HEK293 (cell line): ENCODE measurements at regions not wholly inside any gene's neighbourhood (a gene's known extent, or its start where the extent isn't known, plus 50 kb on each side); places are given as distances from the start of the nearest gene placed in this dataset.

Experiments used
- ATF2 ChIP-seq: fragments of 450-650 bp; formaldehyde crosslinking; IDR thresholded peaks from 2 replicates; pipeline ENCODE4 v1.5.1; 2016; ENCODE audit warnings: missing biosample characterization, missing genetic modification characterization, low read depth
- CTCF ChIP-seq: fragments of 450-650 bp; formaldehyde crosslinking; IDR thresholded peaks from 2 replicates; pipeline ENCODE4 v1.5.1; 2016; ENCODE audit warnings: missing biosample characterization, missing genetic modification characterization
- PRDM1 ChIP-seq: fragments of 450-650 bp; formaldehyde crosslinking; IDR thresholded peaks from 2 replicates; pipeline ENCODE4; 2016; ENCODE audit warnings: missing biosample characterization, missing genetic modification characterization
- RBAK ChIP-seq: fragments of 450-650 bp; formaldehyde crosslinking; IDR thresholded peaks from 2 replicates; pipeline ENCODE4 v1.5.1; 2016; ENCODE audit warnings: missing biosample characterization, missing genetic modification characterization
- REST ChIP-seq: fragments of 450-650 bp; formaldehyde crosslinking; IDR thresholded peaks from 2 replicates; pipeline ENCODE4 v1.5.1; 2016; ENCODE audit warnings: missing biosample characterization, missing genetic modification characterization
- SETDB1 ChIP-seq: IDR thresholded peaks from one replicate; pipeline ENCODE4 v1.6.1; 2017; ENCODE audit warnings: mild to moderate bottlenecking, low read length, moderate library complexity, mixed read lengths; ENCODE audit not compliant: insufficient read length
- TSHZ1 ChIP-seq: fragments of 450-650 bp; formaldehyde crosslinking; IDR thresholded peaks from 2 replicates; pipeline ENCODE4 v1.5.1; 2016; ENCODE audit warnings: missing biosample characterization, missing genetic modification characterization, borderline replicate concordance
- ZBTB49 ChIP-seq: fragments of 450-650 bp; formaldehyde crosslinking; IDR thresholded peaks from 2 replicates; pipeline ENCODE4 v1.5.1; 2016; ENCODE audit warnings: missing biosample characterization, missing genetic modification characterization, low read depth
- ZBTB7A ChIP-seq: fragments of 450-650 bp; formaldehyde crosslinking; IDR thresholded peaks from 2 replicates; pipeline ENCODE4 v1.5.1; 2016; ENCODE audit warnings: low read depth, missing biosample characterization, missing genetic modification characterization
- ZFP69B ChIP-seq: fragments of 450-650 bp; formaldehyde crosslinking; IDR thresholded peaks from 2 replicates; pipeline ENCODE4 v1.5.1; 2016; ENCODE audit warnings: missing biosample characterization, missing genetic modification characterization
- ZNF146 ChIP-seq: fragments of 450-650 bp; formaldehyde crosslinking; IDR thresholded peaks from 2 replicates; pipeline ENCODE4 v1.5.1; 2016; ENCODE audit warnings: missing biosample characterization, missing genetic modification characterization
- ZNF266 ChIP-seq: fragments of 450-650 bp; formaldehyde crosslinking; IDR thresholded peaks from 2 replicates; pipeline ENCODE4 v1.5.1; 2016; ENCODE audit warnings: missing biosample characterization, missing genetic modification characterization, low read depth
- ZNF274 ChIP-seq, 2 experiments: fragments of 200-500 bp in 1 of 2; fragments of 450-650 bp in 1 of 2; sonication (Bioruptor generic) in 1 of 2; formaldehyde crosslinking in 1 of 2; IDR thresholded peaks; 2 replicates each; pipeline versions ENCODE4 v1.5.1 to v1.6.1; 2014 to 2016; ENCODE audit warnings: borderline replicate concordance in 1 of 2, inconsistent platforms in 1 of 2, low read length in 1 of 2, missing biosample characterization in 1 of 2, missing genetic modification characterization in 1 of 2
- ZNF548 ChIP-seq: fragments of 450-650 bp; formaldehyde crosslinking; IDR thresholded peaks from 2 replicates; pipeline ENCODE4 v1.5.1; 2016; ENCODE audit warnings: missing biosample characterization, missing genetic modification characterization

- no peak for TF ChIP-seq CTCF (tag by site-specific recombination)
- no peak for TF ChIP-seq TSHZ1
- no peak for TF ChIP-seq ZBTB49 (tag by site-specific recombination)
- no peak for TF ChIP-seq PRDM1 (tag by site-specific recombination)
- no peak for TF ChIP-seq REST (tag by site-specific recombination)
- TF ChIP-seq ZBTB7A = no peak
- TF ChIP-seq ZNF266 = no peak
- no peak for TF ChIP-seq RBAK
- TF ChIP-seq ZNF274 (IDR thresholded peaks at IDR 0.05; ENCODE audit: low read length) = no peak
- no peak for TF ChIP-seq ZNF274 (tag by site-specific recombination; IDR thresholded peaks at IDR 0.05; ENCODE audit: borderline replicate concordance)
- no peak for TF ChIP-seq ZFP69B (tag by site-specific recombination)
- no peak for TF ChIP-seq SETDB1
- no peak for TF ChIP-seq ZNF548
- TF ChIP-seq ATF2 (tag by site-specific recombination) = no peak
- TF ChIP-seq ZNF146 (tag by site-specific recombination) = no peak
Measured at GRCh38 chr5:164636456-164636855, 1131.0 kb downstream of the MAT2B start.
